Activated CD8-positive, alpha-beta memory T cell treated with anti-CD3 and anti-CD28 coated beads, Interleukin-2, amount 50 U/mL, for 4 hours (primary cell): ENCODE measurements at regions not wholly inside any gene's neighbourhood (a gene's known extent, or its start where the extent isn't known, plus 50 kb on each side); places are given as distances from the start of the nearest gene placed in this dataset.
"Not testable (repeated sequence)": the region's sequence is repeated elsewhere in the genome, so short reads cannot be mapped to it uniquely, and the experiment has no call there.

ENCODE experiments used
- DNase-seq: peaks from one replicate; pipeline ENCODE4 v3.0.0-alpha.2; 2020

DNA sequence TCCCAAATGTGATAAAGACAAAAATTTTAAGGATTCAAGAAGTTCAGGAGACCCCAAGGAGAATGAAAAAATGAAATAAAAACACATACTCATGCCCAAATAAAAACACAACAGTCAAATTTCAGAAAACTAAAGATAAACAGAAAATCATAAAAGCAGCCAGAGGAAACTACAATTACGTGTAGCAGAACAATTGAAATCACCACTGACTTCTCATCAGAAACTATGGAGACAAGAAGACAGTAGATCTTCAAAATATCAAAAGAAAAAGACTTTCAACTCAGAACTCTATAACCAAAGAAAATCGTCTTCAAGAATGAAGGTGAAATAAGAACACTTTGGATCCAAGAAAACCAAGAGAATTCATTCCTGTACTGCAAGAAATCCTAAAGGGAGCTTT, 54.9 kb downstream of the DIO3 start:
- no peak for DNase-seq

DNA sequence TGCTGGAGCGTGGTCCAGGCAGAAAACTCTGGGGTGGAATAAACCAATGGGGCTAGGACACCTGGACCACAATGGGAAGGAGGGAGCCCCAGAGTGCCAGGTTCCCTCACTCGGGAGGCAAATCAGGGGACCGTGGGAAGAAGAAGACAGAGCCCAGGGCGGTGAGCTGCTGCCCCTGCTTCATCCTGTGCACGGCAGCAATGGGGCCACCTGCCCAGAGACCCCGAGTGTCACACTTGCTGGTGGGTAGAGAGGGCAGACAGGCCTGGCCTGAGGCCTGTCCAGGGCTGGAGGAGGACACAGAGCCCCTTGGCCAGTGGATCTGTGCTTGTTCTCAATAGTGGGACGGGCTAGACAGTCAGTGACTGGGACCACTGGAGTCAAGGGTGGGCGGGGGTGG, 58.2 kb downstream of the DIO3 start:
- DNase-seq: no peak

DNA sequence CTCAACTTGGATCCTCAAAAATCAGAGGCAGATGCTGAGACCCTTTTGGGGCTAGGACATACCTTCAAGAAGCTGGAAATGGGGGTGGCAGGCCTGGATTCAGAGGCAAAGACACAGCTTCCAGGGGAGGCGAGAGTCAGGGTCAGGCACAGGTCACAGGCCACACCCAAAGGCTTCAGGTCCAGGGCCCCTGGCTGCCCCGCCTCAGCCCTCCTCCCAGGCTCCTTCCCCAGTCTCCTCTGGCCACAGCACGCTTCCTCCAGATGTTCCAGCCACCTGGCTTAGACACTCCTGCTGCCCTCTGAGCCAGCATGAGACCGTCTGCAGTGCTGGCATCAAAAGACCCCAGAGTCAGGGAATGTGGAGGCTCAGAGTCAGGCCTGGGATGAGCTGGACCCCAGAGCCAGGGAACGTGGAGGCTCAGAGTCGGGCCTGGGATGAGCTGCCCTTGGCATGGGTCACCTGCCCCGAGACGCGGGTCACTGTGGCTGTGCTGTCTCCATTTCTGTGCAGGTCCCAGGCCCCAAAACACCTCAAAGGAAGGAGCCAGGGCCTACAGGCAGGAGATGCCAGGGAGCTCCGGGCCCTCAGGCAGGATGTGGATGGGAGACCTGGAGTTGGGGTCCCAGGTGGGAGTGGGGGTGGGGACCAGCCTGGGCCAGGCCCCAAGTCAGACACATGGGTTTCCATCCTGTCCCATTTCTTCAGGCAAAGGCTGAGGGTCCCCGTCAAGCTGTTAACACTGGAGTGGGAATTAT, 58.9 kb downstream of the DIO3 start:
- DNase-seq: no peak

DNA sequence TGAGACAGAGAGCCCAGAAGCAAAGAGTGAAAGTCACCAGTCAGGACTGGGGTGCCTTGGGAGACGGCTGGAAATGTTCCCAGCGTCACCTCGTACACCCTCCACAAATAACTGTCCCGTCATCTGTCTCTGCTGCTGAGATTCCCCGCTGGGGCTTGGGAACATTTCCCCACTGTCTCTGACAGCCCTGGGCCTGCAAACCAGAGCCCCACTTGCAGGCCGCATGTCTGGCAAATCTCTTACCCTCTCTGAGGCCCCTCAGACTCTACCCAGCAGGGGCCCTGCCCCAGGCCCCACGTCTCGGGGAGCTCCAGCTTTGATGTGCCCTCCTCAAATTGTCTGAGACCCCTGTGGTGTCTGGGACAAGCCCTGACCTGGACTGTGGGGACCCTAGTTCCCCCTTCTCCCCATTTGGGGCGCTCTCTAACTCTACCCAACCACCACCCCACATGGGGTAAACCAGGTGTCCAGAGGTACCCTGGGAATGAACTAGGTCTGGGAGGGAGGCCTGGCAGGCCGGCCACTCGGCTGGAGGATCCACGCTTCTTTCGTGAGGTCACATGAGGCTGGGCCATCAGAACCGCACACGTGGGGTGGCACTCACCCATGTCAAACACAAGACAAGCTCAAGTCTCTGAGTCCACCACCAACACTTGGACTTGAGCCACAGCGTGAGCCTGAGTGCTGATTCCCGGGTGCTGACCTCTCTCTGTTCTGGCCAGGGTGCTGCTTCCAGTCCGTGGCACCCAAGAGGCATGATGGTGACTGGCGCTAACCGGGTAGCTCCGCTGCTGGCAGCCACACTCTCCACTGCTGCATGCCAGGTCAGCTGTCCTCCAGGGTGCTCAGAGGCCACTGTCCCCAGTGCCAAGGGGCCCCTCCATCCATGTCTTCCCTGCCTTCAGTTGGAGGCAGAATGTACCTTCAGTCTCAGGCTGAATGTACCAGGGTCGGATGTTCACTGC, 59.8 kb downstream of the DIO3 start:
- no peak for DNase-seq

DNA sequence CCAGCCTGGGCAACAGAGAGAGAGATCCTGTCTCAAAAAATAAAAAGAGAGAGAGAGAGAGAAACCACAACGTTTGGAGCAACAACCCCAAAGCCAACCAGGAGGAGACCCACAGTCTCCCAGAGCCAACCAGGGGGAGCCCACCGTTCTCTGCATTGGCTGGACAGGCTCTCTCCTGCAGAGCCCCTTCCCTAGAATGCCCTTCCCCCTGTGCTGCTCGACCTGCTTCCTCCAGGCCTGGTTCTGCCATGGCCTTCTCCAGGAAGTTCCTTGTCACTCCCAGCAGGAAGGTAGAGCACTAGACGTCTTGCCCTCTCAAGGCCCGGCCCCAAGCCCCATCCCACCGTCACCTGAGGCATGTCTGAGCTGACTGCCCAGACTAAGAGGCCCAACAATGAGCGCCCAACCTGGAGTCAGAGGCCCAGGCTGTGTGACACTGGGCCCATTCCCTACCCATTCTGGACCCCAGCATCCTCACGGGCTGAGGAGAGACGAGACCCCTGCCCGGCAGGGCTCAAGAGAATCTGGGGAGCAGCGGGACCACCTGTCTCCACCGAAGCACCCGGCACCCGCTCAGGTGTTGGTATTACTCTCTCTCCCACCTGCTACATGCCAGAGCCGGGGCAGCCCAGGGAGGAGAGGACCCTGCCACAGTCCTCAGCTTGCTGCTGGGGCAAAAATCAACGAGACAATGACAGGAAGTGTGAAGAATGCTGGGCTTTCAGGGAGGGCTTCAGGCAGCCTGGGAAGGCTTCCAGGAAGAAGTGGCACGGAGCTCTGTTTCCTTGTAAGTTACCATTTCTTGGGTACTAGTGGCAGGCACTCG, 61.2 kb downstream of the DIO3 start:
- DNase-seq: no peak

DNA sequence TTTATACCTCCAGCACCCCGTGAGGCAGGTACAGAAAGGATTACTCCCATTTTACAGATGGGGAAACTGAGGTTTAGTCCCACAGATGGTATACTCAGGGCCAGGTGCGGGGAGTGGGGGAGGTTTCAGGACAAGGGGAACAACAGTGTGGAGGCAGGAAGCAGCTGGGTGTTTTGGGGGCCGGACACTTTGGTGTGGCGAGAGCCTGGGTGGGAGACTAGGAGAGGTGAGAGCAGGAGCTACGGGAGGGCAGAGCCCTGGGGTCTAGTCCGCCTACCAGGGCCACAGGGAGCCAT, 61.7 kb downstream of the DIO3 start:
- DNase-seq: no peak

DNA sequence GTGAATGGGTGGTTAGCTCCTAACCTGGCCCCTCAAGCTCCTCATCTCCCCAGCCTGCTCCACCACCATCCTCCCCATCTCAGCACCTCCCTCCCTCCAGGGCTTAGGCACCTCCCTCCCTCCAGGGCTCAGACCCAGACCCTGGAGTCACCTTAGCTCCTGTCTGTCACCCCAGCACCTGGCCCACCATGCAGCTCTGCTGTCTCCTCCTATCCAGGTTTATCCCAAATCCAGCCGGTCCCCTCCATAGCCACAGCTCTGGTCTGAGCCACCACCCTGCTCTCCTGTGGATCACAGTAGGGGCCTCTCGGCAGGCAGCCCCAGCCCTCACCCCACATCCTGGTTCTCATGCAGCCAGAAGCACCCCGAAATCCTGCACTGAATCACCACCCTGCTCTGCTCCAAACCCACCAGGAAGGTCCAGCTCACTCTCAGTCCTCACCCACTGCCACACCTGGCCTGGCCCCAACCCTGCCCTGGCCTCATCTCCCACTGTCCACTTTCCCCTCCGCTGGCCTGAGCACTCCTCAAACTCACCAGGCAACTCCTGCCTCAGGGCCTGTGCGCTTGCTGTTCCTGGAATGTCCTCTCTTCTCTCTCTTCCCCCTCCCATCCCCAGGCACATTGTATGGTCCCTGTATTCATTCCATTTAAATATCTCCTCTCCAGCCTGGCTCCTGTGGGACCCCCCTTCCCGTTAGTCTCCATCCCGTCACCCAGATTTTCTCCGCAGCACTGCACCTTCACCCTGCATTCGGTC, 62.6 kb downstream of the DIO3 start:
- DNase-seq: no peak

DNA sequence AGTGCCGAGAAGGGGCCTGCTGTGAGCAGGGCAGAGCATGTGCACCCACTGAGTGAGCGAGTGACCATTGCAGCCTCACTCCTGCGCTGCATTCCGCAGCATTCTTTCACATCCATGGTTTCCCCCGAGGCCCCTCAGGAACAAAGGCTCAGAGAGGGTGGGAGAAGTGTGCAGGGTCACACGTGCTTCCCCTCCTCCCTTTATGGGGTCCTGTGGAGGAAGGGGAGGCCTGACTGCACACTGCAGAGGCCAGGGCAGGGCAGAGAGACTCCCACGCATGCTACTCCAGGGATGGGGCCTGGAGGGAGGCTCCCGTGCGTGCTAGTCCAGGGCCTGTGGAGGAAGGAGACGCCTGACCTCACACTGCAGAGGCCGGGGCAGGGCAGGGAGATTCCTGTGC, 63.2 kb downstream of the DIO3 start:
- no peak for DNase-seq

DNA sequence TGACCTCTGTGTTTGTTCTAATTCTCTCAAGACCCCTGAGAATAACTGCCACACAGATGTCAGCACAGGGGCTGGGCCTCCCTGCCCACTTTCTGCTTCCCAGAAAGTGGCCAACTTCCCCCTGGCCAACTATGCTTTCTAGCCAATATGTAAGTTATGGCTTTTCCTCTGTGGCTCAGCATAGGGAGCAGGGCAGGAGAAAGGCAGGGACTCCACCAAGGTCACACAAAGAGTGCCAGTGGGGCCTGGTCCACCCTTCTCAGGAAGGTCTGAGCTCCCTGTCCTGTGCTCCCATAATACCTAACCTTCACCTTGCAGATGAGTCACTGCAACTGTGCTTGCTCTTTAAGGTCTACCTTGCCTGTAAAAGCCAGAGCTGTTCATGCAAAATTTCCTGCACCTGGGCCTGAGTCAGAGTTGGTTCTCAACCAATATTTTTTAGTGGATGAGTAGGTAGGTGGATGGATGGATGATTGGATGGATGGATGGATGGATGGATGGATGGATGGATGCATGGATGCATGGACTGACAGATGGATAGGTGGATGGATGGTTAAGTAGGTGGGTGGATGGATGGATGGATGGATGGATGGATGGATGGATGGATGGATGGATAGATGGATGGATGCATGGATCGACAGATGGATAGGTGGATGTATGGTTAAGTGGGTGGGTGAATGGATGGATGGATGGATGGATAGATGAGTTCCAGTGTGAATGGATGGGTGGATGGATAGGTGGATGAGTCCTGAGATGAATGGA, 64.2 kb downstream of the DIO3 start:
- no peak for DNase-seq

DNA sequence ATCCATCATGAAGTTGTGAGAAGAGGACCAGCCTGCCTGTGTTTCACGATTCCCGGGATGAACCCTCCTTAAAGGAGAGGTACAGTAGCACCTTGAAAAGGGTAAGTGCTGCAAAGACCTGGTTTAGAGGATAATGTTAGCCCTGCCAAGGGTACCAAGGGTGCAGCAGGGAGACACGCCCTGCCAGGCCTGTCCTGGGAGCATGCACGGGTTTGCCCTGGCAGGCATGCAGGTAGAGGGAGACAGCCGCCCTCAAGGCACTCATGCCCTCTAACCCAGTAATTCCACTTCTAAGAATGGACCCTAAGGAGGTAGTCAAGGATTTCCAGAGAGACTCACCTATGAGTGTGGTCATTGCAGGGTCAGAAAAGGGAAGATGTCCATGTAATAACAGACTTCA, 65.0 kb downstream of the DIO3 start:
- DNase-seq: no peak

DNA sequence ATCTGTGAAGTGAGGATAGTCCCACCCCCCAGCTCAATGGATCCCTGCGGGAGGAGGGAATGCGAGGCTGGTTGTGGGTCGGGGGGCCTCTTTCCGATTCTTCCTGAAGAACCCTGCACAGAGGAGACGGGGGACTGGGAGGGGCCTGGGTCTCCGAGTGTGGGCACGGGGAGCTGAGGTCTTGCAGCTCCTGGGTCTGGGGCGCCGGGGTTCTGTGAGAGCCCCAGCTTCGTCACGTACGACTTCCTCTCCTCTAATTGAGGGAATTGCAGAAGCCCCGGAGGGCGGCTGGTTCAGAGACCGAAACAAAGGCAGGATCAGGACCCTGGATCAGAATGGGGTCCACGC, 66.6 kb downstream of the DIO3 start:
- DNase-seq: no peak

DNA sequence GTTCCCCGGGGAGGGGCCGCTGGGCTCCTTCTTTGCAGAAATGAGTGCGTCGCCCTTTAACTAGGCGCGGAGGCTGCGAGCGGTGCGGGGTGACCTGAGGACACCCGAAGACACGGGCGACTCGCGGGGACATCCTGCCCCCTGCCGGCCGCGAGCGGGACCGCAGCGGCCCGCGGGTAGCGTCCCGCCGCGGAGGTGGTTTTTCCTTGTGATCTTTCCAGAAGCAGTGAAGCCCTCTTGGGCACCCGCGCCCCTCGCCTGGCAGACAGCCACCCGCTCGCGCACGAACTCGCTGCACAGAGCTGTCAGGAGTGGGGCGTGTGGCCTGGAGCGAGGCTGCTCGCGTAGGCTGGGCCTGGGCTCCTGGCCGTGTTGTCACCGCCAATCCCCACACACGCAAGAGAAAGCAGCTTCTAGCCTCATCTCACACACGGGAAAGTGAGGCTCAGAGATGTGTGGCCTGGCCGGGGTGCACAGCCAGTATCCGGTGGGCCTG, 67.2 kb downstream of the DIO3 start:
- peak; percentile 75 for DNase-seq

DNA sequence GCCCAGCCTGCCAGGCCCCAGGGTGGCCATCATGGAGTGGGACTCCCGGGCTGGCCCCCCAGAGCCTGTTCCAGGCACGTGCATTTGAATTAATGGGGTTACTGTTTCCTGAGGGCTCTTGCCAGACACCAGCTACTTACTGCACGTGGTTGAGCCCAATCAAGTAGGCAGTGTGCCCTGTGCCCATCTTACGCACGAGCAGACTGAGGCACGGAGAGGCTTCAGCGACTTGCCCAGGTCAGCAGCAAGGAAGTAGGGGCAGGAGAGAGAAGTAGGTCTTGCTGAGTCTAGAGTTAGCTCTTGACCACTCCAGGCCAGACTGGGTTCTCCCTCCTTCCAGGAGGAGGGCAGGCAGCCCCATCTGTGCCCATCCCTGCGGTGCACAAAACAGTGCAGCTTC, 67.7 kb downstream of the DIO3 start:
- DNase-seq: no peak

DNA sequence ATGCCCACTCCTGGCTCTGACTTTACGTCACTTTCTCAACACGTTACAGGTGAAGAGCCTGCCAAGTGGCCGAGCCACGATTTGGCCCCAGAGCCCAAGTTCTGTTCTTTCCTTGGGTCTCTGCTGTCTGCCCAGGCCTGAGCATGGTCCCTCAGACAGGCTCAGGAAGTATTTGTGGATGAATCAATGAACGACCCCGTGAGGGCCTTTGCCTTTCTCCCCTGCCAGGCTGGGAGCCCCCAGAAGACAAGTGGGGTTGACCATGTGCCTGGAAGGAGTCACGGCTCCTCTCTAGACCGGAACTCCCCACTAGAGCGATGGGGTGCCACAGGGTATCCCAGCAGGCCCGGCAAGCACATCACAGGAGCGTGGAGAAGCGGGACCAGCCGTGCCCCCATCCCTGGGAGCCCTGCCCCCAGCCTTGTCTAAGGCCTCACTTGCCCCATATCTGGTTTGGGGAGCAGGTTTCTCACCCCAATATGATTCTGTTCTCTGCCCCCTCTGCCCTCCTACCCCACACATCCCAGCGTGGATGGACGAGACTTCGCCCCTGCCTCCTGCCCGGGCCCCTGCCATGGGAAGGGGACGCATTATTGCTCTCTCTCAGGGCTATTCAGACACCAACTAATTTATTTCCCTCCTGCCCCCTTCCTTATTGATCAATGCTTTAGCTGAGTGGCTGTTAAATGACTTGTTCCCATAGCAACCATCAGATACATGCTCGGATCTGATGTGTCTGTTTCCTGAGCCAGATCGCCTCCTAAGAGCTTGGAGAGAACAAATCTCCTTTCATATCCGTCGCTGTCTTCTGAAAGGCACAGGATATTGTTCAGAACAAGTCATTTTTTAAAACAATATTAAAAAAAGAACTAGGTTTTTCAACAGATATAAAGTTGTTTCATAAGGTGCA, 69.0 kb downstream of the DIO3 start:
- DNase-seq: no peak

DNA sequence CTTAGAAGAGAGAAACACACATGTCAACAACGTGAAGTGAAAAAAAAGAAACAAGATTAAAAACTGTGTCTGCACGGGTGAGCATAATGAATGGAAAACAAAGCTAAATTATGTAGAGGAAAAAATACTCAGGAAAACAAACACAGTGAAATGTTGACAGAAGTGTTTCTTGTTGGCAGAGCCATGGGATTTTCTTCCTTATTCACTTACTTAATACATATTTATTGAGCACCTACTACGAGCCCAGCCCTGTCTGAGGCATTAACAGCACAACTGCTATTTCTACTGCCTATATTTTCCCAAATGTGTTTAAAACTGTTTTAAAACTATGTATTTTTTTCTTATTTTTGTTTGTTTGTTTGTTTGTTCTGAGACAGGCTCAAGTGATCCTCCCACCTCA, 69.9 kb downstream of the DIO3 start:
- no peak for DNase-seq

DNA sequence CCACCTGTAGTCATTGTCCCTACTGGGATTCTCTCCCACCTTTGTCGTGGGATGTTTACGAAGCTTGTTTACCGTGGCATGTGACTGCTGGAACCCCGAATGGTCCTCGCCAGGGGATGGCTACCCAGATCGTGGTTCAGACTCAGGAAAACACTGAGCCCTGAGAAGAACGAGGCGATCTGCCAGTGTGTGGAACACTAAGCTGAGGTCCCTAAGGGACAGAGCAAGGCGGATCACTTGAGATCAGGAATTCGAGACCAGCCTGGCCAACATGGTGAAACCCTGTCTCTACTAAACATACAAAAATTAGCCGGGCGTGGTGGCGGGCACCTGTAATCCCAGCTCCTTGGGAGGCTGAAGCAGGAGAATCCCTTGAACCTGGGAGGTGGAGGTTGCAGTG, 70.7 kb downstream of the DIO3 start:
- DNase-seq: not testable (repeated sequence)

DNA sequence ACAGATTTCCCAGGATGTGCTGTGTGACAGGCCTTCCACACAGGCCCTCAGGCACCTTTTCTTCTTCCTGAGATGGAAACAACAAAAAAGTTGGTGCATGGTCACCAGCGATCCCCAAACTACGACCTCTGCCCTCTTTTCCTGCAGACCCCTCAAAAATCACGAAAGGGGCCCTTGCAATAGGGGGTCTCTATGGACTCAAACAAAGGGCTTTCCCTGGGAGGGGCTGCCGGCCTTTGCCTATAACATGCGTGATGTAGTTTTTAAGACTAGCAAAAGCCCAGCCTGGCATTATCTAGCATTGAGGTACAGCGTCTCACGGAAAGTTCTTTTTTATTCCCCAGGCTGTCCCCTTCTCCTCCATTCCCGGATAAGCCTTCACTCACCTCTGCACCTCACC, 71.2 kb downstream of the DIO3 start:
- DNase-seq: no peak

DNA sequence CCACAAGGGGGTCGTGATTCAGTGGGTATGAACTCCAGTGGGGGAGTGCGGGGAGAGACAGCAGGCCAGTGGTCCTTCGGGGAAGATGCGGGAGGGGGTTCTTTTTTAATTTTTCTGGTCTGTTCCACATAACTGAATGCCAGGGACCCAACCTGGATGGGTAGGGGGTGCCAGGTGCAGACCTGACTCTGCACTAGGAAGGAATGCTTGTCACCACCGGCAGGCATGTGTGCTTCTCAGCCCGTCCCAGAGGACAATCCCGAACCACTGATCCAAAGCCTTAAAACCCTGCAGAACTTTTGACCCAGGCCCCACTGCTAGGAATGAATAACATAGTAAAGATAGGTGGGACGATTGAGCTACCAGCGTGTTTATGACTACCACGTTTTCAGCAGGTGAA, 72.0 kb downstream of the DIO3 start:
- no peak for DNase-seq

DNA sequence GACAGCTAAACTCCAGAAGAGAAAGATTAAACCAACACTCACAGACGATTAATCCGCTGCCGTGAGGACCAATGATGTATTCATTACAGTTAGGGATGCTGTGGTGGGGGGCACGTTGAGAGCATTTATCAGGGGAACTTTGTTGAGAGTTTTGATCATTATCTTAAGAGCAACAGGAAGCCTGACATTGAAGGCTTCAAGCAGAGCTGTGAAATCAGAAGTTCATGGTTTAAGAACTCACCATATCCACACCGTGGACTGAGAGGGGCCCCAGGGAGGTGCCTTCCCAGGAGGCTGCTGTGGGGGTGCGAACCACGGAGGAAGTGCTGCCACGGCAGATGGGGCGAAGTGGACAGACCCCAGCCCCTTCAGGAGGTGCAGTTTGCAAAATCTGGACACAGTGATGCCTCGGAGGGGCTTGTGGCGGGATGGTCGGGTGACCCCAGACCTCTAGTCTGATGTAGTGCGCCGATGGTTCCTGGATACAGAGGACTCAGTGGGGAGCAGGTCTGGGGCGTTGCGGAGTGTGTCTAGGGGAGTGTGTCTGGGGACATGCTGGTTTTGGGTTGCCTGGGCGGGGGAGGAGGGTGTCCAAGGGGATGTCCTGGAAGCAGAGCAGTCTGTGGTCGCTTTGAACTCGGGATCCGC, 73.0 kb downstream of the DIO3 start:
- no peak for DNase-seq
